Stomach (tissue), 8 donors: ENCODE measurements at regions not wholly inside any gene's neighbourhood (a gene's known extent, or its start where the extent isn't known, plus 50 kb on each side); places are given as distances from the start of the nearest gene placed in this dataset.
"Not testable (repeated sequence)": the region's sequence is repeated elsewhere in the genome, so short reads cannot be mapped to it uniquely, and the experiment has no call there.

Source experiments
- DNase-seq, 2 donors: peaks; one replicate each; pipeline versions ENCODE4 v3.0.0 to v3.0.0-alpha.2; 2013 to 2019
- H3K27ac ChIP-seq, 5 donors: fragments of 200-600 bp in 4 of 5; sonication (generic) in 4 of 5; one replicate each; pipeline ENCODE4 v1.5.1; 2013 to 2019; ENCODE audit warnings: mild to moderate bottlenecking in 1 of 5, moderate library complexity in 1 of 5
- H3K27me3 ChIP-seq, 3 donors: fragments of 200-600 bp; sonication (generic); one replicate each; pipeline ENCODE4 v1.5.1; 2017 to 2019; ENCODE audit warnings: mixed run types in 1 of 3
- H3K36me3 ChIP-seq, 4 donors: fragments of 200-600 bp; sonication (generic); 1 replicate in 3 of 4; 2 replicates in 1 of 4; pipeline ENCODE4 v1.5.1; 2016 to 2019
- H3K4me1 ChIP-seq, 4 donors: fragments of 200-600 bp; sonication (generic); one replicate each; pipeline ENCODE4 v1.5.1; 2016 to 2019
- H3K4me3 ChIP-seq, 4 donors: fragments of 200-600 bp; sonication (generic) in 3 of 4; one replicate each; pipeline ENCODE4 v1.5.1; 2016 to 2019; ENCODE audit warnings: mild to moderate bottlenecking in 1 of 4
- H3K9me3 ChIP-seq, 4 donors: fragments of 200-600 bp; sonication (generic); one replicate each; pipeline ENCODE4 v1.5.1; 2016 to 2019
- CTCF ChIP-seq, 7 experiments: fragments of 450-650 bp in 4 of 7; fragments of 200-600 bp in 3 of 7; sonication (generic) in 3 of 7; IDR thresholded peaks; one replicate each; pipeline ENCODE4 v1.5.1; 2016 to 2019; ENCODE audit warnings: antibody characterized with exemption in 7 of 7, control low read depth in 2 of 7, mild to moderate bottlenecking in 1 of 7
- EP300 ChIP-seq: sonication (generic); formaldehyde crosslinking; IDR thresholded peaks from one replicate; pipeline ENCODE4 v1.6.1; 2017; ENCODE audit warnings: antibody characterized with exemption
- POLR2A ChIP-seq, 4 donors: fragments of 450-650 bp; IDR thresholded peaks; one replicate each; pipeline ENCODE4 v1.6.1; 2016; ENCODE audit warnings: antibody characterized with exemption in 4 of 4, control low read depth in 2 of 4, mild to moderate bottlenecking in 1 of 4, moderate library complexity in 1 of 4
- POLR2AphosphoS5 ChIP-seq, 3 donors: sonication (generic); formaldehyde crosslinking; IDR thresholded peaks; one replicate each; pipeline ENCODE4 v1.6.1; 2016; ENCODE audit warnings: antibody characterized with exemption in 3 of 3
- WGBS, 5 donors: extraction: QIAGEN DNeasy Blood & Tissue Kit in 3 of 5; methylation state at CpG; one replicate each; pipeline versions ENCODE4 v1.1.5 to v1.1.7; 2013 to 2018; 5-methylcytosine and 5-hydroxymethylcytosine counted together
- intact Hi-C: fragments of 100-400 bp; cut with DNase I; formaldehyde crosslinking; loops from one replicate; pipeline ENCODE4 v1.15.1; 2023; ENCODE audit warnings: low total_unique reads
- donor health status: healthy with polysubstance abuse.
- donor health status: Bipolar disorder and iron deficiency.
- donor health status: healthy.

DNA sequence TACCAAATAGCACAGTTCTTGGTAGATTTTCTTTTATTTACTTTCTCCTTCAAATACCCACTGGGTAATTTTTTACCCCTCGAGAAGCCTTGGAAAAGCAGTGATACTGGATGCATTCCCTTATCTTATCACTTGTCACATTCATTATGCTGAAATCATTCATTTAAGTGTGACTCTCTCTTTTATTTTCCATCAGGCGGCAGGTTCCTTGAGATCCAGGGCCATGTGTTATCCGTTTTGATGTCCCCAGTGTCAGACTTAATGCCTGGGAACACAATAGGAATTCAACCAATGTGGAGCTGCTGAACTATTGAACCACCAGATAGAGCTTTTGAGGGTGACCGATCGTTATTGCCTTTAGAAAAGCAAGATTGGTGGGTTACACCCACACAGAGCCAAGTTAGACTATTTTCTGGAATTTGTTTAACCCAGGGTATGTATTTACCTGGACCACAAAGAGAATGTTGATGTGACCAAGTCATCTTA lies 51.5 kb upstream of the ATP5PO start:
- 72 to 83% (median 78%) methylated on average over 5 of the region's 5 CpGs for WGBS, 5 donors
- Histone ChIP-seq H3K36me3 (no peaks in the 10 kb centered on the region), H3K9me3 (no peaks in the 10 kb centered on the region), H3K4me1 (peaks cover 0 to 20% (median 10%) of the 10 kb centered on the region in 4 donors), H3K27me3 (no peaks in the 10 kb centered on the region), H3K4me3 (no peak overlapping the region), H3K27ac (no peak overlapping the region)
- no peak for TF ChIP-seq POLR2AphosphoS5 (IDR thresholded peaks at IDR 0.05)
- no peak for TF ChIP-seq EP300
- no peak for TF ChIP-seq CTCF (IDR thresholded peaks at IDR 0.05)
- TF ChIP-seq POLR2A (IDR thresholded peaks at IDR 0.05) = no peak
- DNase-seq = no peak
- intact Hi-C loops = no loop called here

- no peak for DNase-seq
- Histone ChIP-seq H3K27ac (no peak overlapping the region), H3K4me1 (peaks cover 0 to 20% (median 10%) of the 10 kb centered on the region in 4 donors), H3K36me3 (no peaks in the 10 kb centered on the region), H3K4me3 (no peak overlapping the region), H3K27me3 (no peaks in the 10 kb centered on the region), H3K9me3 (no peaks in the 10 kb centered on the region)
- TF ChIP-seq POLR2A (IDR thresholded peaks at IDR 0.05) (no peak), EP300 (no peak)
- intact Hi-C loops = no loop called here
- 59 to 69% (median 64%) methylated on average over 4 of the region's 4 CpGs for WGBS, 5 donors
Measured at GRCh38 chr21:33966324-33966949, 50.8 kb upstream of the ATP5PO start.

- intact Hi-C loops = not testable (repeated sequence)
Measured at GRCh38 chr21:33965662-33966061, 50.1 kb upstream of the ATP5PO start.

More at GRCh38 chr21:33965662-33966061, 50.1 kb upstream of the ATP5PO start:
- H3K4me1 ChIP-seq = peaks cover 0 to 20% (median 10%) of the 10 kb centered on the region in 4 donors
- WGBS, 5 donors = 95 to 99% (median 97%) methylated on average over 9 of the region's 9 CpGs
- not testable (repeated sequence) for H3K27ac ChIP-seq, H3K27me3 ChIP-seq, H3K9me3 ChIP-seq, H3K36me3 ChIP-seq, H3K4me3 ChIP-seq, DNase-seq
